Transverse colon (tissue), 4 donors: ENCODE measurements at regions not wholly inside any gene's neighbourhood (a gene's known extent, or its start where the extent isn't known, plus 50 kb on each side); places are given as distances from the start of the nearest gene placed in this dataset.

Experiments used
- POLR2A ChIP-seq: fragments of 450-650 bp; IDR thresholded peaks from one replicate; pipeline ENCODE4 v1.6.1; 2016; ENCODE audit warnings: antibody characterized with exemption, mild to moderate bottlenecking, moderate library complexity
- POLR2AphosphoS5 ChIP-seq, 3 donors: sonication (generic); formaldehyde crosslinking; IDR thresholded peaks; one replicate each; pipeline ENCODE4 v1.6.1; 2016; ENCODE audit warnings: antibody characterized with exemption in 3 of 3
- TF ChIP-seq, protein P1 (sequence below), 5 experiments: fragments of 200-600 bp in 3 of 5; fragments of 450-650 bp in 2 of 5; sonication (generic) in 3 of 5; IDR thresholded peaks; 1 replicate in 2 of 5; 2 replicates in 3 of 5; pipeline ENCODE4 v1.5.1; 2016 to 2017; ENCODE audit warnings: antibody characterized with exemption in 5 of 5, inconsistent platforms in 3 of 5, mild to moderate bottlenecking in 2 of 5, moderate library complexity in 1 of 5

DNA sequence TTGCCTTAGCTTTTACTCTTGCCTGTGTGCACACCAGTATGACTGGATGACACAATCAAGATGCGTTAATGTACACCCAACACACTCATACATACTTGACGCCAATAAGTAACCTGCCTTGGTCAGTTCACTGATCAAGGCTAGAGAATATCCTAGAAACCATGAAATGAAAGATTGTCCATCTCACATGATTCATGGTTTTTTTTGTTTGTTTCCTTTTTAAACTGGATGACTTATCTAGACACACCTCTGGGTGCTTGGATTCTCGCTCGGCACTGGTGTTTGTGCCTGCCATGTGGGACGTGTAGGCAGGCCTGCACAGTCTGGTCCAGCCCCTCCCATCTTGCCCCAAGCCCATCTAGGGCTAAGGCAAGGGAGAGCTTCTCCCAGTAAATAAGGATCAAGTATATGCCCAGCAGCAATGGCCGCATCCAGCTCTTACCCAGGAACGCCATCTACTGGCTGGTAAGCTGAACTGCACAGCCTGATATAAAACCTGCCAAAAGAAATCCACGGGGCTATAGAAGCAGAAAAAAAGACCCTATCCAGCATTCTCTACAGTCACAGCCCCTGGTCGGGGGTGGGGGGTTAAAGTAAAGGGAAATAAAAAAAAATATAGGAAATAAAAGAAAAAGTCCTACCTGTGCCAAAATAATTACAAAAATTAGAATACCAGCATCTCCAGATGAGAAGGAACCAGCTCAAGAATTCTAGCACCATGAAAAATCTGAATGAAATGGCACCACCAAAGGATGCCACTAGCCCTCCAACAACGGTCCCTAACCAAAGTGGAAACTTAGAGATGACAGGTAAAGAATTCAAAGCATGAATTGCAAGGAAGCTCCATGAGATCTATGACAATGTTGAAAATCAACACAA is 73.3 kb downstream of the OTOR start:
- TF ChIP-seq POLR2A (no peak), POLR2AphosphoS5 (IDR thresholded peaks at IDR 0.05) (no peak)
- TF ChIP-seq, protein P1, sequence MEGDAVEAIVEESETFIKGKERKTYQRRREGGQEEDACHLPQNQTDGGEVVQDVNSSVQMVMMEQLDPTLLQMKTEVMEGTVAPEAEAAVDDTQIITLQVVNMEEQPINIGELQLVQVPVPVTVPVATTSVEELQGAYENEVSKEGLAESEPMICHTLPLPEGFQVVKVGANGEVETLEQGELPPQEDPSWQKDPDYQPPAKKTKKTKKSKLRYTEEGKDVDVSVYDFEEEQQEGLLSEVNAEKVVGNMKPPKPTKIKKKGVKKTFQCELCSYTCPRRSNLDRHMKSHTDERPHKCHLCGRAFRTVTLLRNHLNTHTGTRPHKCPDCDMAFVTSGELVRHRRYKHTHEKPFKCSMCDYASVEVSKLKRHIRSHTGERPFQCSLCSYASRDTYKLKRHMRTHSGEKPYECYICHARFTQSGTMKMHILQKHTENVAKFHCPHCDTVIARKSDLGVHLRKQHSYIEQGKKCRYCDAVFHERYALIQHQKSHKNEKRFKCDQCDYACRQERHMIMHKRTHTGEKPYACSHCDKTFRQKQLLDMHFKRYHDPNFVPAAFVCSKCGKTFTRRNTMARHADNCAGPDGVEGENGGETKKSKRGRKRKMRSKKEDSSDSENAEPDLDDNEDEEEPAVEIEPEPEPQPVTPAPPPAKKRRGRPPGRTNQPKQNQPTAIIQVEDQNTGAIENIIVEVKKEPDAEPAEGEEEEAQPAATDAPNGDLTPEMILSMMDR (IDR thresholded peaks at IDR 0.05): peak; percentile 49 to 80 (median 72)
